Posterior vena cava (tissue), 2 donors: ENCODE measurements at regions not wholly inside any gene's neighbourhood (a gene's known extent, or its start where the extent isn't known, plus 50 kb on each side); places are given as distances from the start of the nearest gene placed in this dataset.

Experiments used
- DNase-seq: peaks from one replicate; pipeline ENCODE4 v3.0.0-alpha.2; 2020; ENCODE audit warnings: low spot score
- intact Hi-C, 2 donors: fragments of 100-400 bp; cut with DNase I; formaldehyde crosslinking; loops; one replicate each; pipeline versions ENCODE4 v1.14.1 to v1.14.2; 2022 to 2023
- donor health status: DM: yes; HTN: yes; CAD: no.
- donor health status: DM: yes; HTN: yes; CAD: no.

DNA sequence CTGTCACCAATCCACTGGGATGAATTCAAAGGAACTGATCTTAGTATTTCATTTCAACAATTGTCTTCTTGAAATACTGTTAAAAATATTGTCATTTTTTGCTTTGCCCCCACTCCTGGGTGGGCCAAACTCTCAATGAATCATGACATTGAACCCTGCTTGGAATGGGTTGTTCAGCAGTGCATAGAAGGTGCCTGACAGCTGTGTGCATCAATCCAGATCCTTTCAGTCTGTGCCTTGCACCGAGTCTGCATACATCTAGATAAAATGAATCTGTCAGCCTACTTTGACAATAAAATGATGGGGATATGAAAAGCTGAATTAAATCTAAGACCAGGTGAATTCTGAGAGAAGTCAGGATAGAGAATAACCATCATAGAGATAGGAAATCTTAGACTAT lies 706.6 kb downstream of the CBLN2 start:
- intact Hi-C loops: no loop called here
- no peak for DNase-seq

DNA sequence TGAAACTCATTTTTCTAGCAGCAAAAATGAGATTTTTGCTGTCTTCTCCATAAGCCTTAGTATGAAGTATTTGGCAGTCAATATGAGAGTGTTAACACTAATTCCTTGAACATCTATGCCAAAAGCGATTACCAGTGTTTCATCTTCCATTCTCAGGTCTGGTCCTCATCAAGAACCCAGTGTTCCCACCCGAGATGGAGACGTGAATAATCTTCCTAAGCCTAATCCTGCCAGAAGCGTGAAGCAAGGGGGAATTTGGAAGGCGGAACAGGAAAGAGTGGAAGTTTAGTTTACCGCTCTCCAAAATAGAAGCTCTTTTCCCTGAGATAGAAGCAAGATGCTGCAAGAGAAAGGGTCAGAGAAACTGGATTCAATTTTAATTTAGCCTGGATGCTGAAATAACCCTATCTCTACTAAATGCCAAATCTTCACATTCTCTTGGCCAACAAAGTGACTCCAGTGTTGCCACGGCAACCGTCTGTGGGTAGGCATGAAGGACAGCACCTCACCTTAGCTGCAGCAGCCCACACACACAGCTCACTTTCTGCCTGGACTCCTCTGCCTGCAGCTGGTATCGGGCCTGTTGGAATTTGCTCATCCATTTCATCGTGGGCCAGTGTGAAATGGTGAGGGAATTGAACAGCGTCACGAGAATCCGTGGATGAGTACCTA lies 711.1 kb downstream of the CBLN2 start:
- intact Hi-C loops: no loop called here

DNA sequence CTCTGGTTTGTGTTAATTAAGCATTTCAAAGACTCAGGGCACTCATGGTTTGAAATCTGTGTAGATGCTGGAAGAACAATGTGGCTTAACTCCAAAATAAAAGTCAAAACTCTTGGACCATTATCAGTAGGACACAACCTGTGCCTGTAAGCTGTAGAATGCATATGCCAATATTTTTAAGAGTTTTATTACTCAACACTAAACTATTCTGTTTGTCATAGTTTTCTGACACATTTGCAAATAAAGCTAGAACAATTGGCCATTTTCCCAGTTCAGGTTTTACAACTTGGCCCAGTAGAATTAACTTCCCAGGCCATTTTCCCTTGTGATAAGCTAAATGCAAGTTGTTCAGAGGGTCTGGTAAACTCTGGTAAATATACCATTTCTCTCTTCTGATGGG lies 713.1 kb downstream of the CBLN2 start:
- no peak for DNase-seq
- intact Hi-C loops: no loop called here

More for the DNA sequence above, 711.1 kb downstream of the CBLN2 start:
- DNase-seq: no peak

DNA sequence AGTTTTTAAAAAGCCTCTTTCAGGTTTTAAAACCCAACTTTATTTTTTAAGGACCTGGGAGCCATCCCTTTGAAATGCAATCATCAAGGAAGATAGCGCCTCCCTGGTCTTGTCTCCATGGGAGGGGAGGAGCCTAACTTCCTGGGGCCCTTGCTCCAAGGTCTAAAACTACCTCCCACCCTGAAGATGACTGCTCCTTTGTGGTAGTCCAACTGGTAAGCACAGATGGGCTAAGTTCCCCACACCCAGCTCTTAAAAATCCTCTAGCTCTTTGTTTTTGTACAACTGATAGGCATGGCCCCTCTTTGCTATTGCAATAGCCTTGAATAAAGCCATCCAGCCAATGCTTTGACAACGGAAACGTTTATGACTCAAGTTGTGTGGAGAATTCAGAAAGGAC lies 716.8 kb downstream of the CBLN2 start:
- no peak for DNase-seq
- intact Hi-C loops: no loop called here

DNA sequence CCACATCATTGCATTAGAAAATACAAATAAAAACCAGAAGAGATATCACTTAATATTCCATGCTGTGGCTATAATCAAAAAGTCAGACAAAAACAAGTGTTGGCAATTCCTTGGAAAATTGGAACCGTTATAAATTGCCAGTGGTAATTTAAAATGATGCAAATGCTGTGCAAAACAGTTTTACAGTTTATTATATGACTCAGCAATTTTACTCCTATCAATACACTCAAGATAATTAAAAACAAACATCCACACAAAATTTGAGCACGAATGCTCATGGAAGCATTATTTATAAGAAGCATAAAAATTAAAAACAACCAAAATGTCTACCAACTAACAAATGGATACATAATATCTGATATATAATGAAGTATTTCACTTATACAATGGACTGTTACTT lies 728.8 kb downstream of the CBLN2 start:
- intact Hi-C loops: loop anchor here in 1 of 2 donors (2.0 kb wide), 1 partner anchor 29 kb away; no protein-coding TSS in a partner anchor
- no peak for DNase-seq

DNA sequence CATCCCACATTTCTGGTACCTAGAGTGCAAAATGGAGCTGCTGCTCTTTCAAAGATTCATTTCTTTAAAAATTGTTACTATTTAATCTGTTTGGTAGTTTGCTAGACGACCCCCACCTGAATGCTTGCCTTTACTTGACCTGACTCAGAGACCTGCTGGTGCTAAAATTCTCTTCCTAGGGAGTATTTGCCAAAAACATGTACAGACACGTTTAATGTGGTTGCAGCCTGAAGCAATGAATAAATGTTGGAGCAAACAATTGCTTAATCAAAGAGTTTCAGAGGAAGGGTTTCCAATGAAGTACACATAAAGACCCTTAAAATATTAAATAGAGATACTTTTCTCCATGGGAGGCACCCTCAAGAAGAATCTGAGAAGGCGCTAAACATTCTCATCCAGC lies 734.4 kb downstream of the CBLN2 start:
- intact Hi-C loops: no loop called here
- no peak for DNase-seq

DNA sequence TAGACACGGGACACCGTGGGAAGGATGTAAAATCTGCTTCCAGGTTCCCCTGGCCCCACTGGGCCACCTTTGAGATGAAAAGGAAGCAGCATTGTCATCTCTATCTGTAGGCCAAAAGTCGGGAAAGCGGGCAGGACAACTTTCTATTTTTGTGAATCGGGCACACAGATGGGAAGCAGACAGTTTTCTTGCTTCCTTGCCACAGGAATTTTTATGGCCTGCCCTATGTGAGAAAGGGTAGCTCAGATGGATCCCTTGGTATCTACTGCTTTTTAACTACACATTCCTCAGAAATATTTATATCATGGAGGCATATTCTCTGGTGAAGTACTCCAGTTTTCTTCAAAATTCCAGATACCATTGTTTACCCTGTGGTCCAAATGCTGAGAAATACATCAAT lies 735.5 kb downstream of the CBLN2 start:
- no peak for DNase-seq
- intact Hi-C loops: no loop called here

DNA sequence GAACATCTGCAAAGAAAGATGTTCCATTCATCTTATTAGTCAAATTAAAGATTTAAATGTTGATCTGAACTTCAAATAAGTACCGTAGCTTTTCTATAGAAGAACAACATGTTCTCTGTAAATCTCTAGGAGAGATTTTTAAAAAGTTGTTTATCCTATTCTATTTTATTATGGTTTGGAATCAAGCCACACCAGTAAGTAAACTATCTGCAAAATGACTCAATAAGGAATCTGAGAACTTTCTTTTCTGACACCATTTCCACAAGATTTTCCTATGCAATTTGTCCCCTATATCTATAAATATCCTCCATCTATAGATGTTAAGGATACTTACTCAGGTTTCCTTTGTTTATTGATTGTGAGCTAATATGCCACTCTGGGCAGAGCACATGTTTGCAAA lies 736.6 kb downstream of the CBLN2 start:
- DNase-seq: no peak
- intact Hi-C loops: no loop called here

DNA sequence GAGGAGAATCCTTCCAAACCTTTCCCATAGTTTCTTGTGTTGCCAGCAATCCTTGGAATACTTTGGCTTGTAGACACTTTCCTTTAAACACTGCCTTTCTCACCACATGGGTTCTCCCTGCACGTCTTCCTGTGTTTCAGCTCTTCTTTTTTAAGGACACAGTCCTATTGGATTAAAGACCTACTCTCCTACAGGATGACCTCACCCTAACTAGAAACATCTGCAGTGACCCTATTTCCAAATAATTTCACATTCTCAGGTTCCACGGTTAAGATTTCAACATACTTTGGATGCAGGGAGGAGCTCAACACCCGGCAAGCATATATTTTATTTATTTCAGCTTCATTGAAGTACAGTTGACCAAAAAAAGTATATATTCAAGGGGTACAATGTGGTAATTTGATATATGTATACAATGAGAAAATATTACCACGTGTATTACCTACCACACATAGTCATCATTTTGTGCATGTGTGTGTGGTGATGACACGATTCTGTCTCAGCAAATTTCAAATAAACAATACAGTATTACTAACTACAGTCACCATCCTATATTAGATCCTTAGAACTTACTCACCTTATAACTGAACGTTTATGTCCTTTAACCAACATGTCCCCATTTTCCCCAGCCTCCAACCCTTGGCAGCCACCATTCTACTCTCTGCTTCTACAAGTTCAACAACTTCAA lies 745.0 kb downstream of the CBLN2 start:
- intact Hi-C loops: no loop called here
- no peak for DNase-seq

DNA sequence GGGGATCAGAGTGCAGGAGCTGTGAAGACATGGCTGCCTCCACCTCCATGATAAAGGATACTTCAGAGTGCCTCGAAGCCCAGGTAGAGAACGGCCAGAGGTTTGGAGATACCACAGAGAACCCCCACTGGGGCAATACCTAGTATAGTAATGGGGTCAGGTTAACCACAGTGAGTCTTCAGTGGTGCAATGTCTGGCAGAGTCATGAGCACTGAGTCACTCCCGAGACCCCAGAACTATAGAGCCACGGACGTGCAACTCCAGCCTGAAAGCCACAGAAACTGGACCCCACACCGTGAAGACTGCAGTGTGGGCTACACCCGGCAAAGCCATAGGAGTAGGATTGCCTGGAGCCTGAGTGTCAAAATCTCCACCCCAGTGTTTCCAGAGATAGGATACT lies 746.6 kb downstream of the CBLN2 start:
- DNase-seq: no peak
- intact Hi-C loops: no loop called here

DNA sequence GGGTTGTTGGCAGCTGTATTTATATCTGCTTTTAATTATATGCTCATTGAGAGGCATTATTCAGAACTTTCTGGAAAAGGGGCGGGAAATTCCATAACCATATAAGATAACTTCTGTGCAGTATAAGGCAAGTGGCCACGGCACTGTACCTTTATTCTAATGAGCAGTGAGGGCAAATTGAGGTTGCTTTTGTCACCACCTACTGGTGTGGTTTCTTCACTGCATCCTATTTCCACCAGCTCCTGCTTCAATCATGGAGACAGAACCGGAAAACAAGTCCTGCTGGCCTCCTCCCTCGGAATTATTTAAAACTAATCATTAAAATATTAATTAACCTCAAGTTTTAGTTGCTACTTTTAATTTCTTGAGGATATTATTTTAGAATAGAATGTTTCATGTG lies 759.4 kb downstream of the CBLN2 start:
- no peak for DNase-seq
- intact Hi-C loops: loop anchor here in 1 of 2 donors (5.0 kb wide), 1 partner anchor 788 kb away; no protein-coding TSS in a partner anchor

DNA sequence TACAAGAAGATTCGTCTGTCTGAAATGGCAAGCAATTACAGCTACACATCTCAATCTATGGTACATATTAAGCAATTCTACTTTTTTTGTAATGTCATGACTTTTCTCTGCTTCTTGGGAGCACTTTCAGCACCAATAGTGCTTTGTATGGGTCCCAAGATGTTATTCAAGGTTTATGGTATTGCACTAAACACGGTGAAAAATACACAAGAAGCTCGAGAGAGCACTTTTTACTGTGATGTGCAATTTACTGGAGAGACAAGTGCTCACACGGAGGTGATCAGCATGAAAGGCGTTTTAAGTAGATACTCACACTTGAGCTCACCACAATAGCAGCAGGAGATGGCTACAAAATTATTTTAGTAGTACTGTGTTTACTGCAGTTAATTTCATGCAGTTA lies 783.6 kb downstream of the CBLN2 start:
- intact Hi-C loops: no loop called here
- no peak for DNase-seq

DNA sequence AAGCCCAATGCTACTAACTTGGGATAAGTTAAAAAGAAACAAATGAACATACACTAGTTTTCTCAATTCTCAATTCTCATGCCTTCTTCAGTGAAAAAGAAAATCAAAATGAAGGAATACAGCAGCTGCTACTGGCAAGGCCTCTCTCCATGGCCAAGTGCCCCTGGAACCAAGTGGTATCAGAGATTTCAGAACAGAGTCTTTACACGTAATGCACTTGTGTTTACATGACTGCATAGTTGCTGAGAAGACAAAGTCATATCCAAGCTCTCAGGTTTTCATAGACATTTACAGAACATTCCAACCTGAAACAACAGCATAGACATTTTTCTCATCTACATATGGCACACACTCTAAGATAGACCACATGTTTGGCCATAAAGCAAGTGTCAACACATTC lies 789.9 kb downstream of the CBLN2 start:
- intact Hi-C loops: no loop called here

DNA sequence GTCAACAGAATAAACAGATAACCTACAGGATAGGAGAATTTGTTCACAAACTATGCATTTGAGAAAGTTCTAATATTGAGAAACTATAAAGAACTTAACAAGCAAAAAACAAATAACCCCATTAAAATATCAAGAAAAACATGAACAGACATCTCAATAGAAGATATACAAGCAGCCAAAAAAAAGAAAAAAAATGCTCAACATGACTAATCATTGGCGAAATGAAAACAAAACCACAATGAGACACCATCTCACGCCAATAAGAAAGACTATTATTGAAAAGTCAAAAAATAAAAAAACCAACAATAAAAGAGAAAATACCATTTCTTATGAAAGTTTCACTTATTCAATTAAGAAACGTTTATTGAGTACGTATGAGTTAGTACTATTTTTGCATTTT lies 800.5 kb downstream of the CBLN2 start:
- DNase-seq: no peak
- intact Hi-C loops: no loop called here

More for the DNA sequence above, 789.9 kb downstream of the CBLN2 start:
- DNase-seq: no peak

DNA sequence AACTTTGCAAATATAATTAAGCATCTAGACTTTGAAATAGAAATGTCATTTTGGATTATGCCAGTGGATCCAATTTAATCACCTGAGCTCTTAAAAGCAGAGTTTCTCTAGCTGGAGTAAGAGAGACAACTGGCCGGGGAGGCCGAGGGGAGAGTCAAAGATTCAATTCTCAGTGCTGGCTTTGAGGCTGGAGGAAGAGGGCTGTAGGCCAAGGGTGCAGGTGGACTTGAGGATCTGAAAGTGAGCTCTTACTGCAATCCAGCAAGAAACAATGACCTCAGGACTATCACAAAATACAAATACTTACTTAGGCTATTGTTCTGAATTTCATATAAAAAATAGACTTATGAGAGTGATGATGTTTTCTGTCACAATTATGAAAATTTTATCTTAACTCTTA lies 814.5 kb downstream of the CBLN2 start:
- intact Hi-C loops: no loop called here
- DNase-seq: no peak

DNA sequence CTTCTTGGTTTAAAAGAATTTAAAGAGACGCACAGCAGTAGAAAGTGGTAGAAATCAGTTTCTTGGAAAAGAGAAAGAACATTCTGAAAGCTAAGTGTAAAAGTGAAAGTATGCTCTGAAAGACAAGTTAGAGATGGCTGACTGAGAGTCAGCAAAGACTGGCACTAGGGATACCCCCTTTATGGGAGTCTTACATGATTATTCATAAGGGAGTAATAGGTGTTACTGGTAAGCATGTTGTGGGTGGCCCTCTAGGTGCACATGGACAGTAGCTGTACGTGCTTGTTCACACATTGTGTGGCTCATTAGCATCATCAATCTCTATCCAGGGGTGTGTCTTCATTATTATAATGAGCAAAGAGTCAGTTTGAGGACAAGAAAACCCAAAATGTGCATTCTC lies 816.2 kb downstream of the CBLN2 start:
- DNase-seq: no peak
- intact Hi-C loops: no loop called here

DNA sequence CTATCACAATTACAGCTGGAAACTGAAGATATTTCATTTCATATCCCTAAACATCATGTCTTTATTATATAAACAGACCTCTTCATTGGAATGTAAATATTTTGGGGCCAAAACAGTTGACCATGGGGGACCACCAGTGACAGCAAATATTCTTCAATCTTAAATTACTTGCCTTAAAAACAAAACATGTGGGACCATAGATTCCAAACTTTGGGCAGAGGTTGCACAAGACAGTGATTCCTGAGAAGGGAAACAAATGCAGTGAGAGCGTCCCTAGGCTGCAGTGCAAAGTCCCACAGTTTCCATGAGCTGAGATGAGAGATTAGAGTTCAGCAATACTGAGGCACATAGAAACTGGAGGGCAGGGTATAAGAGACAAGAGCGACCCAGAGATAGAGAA lies 818.9 kb downstream of the CBLN2 start:
- intact Hi-C loops: no loop called here
- no peak for DNase-seq

DNA sequence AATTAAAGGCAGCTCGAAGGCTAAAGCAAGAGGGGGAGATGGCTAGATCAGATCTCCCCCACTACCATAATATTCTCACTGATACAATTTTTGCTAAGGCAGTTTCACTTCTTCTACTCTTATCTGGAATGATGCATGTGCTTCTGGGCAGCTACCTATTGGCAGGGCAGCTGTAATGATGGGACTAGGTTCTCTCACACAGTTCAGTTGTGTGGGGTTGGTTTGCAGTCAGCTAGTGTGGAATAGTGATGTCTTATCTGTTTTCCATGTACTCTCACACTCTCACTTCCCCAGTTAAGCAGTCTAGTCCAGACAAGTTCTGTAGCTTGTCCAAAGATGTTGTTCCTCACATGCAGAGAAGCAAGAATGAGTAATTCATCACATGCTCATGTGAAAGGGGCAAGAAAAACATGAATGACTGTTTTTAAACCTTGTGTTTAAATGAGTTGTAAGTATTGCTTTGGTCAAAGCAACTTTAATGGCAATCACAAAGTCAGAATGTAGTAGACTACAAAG lies 836.1 kb downstream of the CBLN2 start:
- intact Hi-C loops: no loop called here

DNA sequence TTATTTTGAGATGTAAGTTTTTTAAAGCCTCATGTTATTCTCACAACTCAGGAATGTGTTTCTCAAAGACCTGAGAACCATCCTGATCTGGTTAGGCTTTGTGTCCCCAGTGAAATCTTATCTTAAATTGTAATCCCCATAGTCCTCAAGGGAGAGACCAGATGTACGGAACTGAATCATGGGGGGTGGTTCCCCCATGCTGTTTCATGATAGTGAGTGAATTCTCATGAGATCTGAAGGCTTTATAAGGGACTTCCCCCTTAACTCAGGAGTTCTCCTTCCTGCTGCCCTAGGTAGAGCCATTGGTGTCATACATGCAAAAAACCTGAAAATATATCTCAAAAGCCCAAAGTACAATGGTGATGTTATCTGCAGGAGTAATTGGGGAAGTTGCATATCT lies 836.7 kb downstream of the CBLN2 start:
- DNase-seq: no peak
- intact Hi-C loops: no loop called here

More for the DNA sequence above, 836.1 kb downstream of the CBLN2 start:
- DNase-seq: no peak

DNA sequence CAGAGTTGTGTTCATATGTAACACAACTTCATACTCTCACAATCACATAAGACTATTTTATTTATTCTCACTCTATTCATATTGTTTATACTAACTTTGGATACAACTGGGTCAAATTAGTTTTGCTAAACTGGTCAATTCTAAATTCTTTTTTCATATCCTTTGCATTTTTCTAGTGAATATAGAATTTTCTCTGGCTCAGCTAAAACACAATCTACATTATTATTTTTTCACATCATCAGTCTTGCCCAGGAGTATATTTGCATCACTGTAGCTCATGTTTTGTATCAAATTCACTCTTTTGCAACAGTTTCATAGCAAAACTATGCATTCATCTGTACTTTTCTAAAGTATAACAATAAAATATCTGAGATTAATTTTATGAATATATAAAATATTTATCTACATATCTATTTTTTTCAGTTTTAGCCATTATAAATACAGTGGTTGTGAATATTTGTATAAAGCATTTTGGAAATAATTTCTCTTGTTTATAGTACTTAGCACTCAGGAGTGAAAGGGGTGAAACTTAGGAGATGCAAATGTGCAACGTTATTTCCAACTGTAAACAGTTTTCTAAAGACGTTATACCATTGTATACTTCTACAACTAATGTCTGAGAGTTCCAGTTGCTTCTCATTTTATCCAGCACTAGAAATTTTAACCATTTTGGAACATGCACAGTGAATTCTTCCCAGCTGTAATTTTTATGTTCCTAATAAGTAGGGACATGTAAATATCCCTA lies 854.6 kb downstream of the CBLN2 start:
- intact Hi-C loops: no loop called here
- DNase-seq: no peak
